Stimulated activated CD8-positive, alpha-beta memory T cell treated with anti-CD3 and anti-CD28 coated beads, Interleukin-2, amount 100 ng/mL, for 48 hours (primary cell): ENCODE measurements at regions not wholly inside any gene's neighbourhood (a gene's known extent, or its start where the extent isn't known, plus 50 kb on each side); places are given as distances from the start of the nearest gene placed in this dataset.

Experiments used
- DNase-seq, 2 donors: peaks; one replicate each; pipeline ENCODE4 v3.0.0-alpha.2; 2020; ENCODE audit warnings: low read depth in 2 of 2

DNA sequence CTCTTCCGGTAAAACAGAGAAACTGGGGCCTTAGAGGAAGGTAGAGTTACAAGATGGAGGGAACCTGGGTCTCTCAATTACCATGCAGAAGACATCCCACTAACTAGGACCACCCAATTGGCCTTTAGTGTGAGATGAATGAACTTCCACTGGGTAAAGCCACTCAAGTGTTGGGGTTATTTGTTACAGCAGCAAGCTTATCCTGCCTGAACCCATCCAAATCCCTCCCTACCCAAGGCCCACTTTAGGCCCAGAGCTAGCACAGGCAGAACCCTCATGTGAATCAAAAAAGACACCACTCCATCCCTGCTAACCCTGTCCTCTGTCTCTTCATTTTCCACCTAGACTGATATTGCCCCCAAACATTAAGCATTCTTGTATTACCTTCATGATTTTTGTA lies 746.7 kb upstream of the TBX3 start:
- no peak for DNase-seq

DNA sequence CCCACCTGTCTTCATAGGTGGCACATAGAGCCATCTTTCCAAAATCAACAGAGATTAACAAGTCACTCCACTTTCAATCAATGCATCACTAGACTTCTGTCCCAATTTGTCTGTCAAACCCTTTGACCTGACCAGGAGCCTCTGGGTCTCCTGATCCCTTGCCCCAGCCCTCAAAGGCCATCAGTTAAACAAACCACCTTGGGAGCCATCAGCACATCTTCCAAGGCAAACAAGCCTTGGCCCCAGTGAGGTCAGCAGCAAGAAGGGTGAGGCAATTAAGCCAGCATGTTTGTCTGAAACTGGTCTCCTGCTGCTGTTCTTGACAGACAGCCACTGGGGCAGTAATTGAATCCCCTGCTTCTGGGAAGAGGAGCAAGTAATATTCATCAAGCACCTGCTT lies 742.8 kb upstream of the TBX3 start:
- no peak for DNase-seq

DNA sequence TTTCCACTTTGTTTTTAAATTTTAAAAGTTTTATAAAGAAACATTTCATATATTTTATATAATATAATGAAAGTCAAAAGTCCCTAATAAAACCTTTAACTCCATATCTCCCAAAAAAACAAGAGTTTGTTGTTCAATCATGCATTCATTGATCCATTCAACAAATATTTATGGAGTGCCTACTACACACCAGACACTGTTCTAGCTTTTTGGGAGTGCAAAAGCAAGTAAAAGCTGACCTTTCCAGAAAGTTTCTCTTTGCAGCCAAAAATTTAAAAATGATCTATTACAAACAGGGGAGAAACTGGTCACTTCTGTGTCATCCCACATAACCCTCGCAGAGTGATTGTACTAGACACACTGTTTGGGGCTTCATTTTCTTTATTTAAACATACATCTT lies 740.0 kb upstream of the TBX3 start:
- no peak for DNase-seq

DNA sequence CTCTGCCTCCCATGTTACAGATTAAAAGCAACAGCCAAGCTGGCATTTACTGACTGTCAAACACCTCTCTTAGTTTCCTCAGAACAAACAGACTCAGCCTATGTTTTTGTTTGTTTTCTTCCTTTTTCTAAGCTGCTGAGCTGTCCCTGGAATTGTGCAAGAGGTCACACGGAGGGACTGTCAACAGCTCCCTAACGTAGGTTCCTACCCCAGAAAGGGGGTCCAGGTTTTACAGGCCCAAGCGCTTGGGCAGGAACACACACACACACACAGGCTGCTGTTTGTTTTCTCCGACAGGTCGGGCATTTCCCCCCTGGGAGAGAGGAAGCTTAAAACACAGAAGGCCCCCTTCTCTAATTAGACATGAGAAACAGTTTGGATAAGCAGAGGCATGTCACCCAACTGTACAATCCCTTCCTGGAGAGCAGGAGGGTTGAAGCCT lies 739.6 kb upstream of the TBX3 start:
- no peak for DNase-seq

DNA sequence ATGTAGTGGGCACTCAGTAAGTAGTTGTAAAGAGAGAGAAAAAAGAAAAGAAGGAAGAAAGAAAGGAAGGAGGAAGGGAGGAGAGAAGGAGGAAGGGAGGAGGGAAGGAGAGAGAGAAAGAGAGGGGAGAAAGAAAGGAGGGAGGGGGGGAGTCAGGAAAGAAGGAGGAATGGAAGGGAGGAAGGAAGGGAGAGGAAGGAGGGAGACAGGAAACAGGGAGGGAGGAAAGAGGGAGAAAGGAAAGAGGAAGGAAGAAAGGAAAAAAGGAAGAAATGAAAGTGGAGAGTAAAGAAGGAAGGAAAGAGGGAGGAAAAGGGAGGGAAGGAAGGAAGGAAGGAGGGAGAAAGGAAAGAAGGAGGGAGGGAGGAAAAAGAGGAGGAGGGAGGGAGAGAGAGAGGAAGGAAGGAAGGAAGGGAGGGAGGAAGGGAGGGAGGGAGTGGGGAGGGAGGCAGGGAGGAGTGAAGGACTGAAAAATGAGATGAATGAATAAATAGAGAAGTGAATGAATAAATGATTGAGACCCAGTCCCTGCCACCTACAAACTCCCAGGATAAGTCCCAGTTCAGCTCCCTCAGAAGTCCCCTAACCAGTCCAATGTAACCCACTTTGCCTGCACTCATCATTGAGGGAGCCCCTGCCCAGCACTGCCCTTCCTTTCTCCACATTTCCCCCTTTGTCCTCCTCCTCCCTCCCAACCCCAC lies 739.0 kb upstream of the TBX3 start:
- DNase-seq = no peak

DNA sequence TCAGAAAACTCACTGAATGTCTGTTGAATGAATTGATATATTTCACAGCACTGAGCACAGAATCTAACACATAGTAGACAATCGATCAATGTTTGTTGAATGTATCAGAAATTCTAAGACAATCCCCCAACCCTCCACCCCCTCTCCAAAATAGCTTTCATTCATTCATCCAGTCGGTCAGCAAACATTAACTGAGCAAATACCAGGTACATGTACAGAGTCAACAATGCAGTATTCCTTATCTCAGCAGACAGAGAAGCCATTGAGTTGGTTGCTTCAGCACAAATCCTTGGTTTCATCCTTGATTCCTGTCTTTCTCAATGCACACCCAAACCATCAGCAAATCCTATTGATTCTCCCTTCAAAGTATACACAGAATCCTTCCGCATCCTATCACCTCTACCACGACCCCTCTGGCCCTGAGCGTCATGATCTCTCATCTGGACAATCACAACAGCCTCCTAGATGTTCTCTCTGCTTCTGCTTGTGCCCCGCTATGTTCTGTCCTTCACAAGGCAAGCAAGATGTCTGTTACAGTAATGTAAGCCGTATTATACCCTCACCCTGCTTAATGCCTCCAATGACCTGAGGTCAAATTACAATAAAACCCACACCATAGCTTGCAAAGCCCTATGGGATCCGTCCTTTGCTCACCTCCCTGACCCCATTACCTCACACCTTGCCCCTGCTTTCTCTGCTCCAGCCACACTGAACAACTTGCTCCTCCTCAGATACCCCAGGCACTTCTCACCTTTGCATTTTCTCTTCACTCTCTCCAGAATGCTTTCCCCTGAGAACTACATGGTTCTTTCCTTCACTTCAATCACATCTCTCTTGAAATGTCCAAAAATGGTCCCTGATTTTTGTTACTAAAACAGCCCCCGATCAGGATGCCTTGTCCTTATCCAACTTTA lies 738.1 kb upstream of the TBX3 start:
- DNase-seq = no peak

GRCh38 chr12:115421350-115421749 lies 737.4 kb upstream of the TBX3 start:
- DNase-seq = no peak

GRCh38 chr12:115419145-115419646 lies 735.2 kb upstream of the TBX3 start:
- DNase-seq = no peak

DNA sequence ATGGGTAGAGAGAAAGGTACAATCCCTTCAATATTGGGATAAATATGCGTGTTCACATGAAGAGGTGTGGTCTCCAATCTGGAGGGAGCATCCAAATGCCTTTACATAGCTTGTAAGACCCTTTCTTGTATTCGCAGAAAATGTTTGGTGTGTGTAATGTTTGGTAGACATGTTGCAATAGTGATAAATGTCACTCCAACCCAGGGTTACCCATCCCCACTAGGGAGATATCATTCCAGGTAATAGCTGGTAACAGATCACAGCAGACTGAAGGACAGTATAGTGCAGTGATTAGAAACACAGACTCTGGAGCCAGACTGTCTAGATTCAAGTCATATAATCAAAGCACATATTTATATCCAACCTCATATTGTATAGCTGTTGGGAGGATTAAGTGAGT lies 733.6 kb upstream of the TBX3 start:
- DNase-seq = no peak

DNA sequence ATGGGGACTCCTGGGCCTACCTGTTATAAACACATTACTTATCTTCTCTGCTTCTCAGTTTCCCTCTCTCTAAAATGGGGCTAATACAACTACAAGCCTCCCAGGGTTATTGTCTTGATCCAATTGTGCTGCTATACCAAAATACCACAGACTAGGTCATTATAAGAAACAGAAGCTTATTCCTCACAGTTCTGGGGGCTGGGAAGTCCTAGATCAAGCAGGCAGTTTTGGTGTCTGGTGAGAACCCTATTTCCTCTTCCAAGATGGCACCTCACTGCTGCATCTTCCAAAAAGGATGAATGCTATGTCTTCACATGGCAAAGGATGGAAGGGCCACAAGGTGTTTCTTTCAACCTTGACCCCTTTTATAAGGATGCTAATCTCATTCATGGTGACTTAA lies 732.9 kb upstream of the TBX3 start:
- DNase-seq = no peak

DNA sequence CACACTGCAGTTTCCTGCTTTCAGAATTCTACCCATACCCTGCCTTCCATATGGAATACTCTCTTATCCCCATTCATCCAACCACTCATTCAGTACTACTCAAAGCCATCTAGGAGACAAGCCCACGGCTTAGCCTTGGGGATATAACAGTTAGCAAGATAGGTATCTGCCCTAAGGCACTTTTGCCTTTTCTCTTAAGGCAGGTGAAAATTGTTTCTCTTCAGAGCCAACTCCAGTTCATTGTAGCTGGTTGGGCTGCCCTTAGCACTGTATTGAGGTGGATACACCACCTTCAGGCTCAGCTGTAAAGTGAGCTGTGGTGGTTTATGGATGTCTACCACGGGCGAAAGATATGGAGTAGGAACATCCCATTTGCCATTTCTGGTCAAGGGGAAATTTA lies 729.7 kb upstream of the TBX3 start:
- no peak for DNase-seq

DNA sequence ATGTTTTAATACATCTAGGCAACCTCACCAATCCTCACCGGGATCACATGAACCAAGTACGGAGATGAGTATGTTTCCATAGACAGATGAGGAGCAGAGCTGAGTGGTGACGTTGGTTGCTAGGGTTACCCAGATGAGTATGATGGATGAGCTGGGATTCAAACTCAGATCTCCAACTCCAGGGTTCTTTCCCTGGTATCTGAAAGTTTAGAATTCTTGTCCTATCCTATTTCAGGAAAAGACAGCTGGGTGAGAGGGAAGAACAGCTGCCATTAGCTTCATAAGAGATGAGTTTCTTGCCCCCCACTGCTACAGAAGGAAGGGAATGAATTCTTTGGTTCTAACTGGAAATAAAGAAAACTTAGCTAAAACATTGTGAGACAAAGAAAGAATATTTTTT lies 728.9 kb upstream of the TBX3 start:
- no peak for DNase-seq

GRCh38 chr12:115411121-115411520 lies 727.1 kb upstream of the TBX3 start:
- no peak for DNase-seq

DNA sequence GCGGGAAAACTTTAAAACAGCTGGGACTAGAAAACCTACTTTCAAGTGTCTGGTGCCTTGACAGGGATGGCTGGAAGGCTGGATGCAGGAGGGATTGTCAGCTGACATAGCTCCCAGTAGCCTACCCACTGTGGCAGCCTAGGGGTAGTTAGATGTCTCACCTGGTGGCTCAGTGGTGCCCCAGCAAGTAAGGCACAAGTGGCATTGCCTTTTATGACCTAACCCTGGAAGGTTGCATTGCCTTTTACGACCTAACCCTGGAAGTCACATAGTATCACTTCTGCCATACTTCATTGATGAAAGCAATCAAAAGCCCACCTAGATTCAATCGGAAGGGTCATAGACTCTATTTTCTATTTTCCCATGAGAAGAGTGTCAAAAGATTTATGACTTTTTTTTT lies 724.7 kb upstream of the TBX3 start:
- no peak for DNase-seq

- DNase-seq = no peak
Observed at GRCh38 chr12:115407723-115408122, 723.7 kb upstream of the TBX3 start.

GRCh38 chr12:115407036-115407435 lies 723.1 kb upstream of the TBX3 start:
- DNase-seq = no peak

- DNase-seq = no peak
Observed at GRCh38 chr12:115405471-115405860, 721.5 kb upstream of the TBX3 start.

DNA sequence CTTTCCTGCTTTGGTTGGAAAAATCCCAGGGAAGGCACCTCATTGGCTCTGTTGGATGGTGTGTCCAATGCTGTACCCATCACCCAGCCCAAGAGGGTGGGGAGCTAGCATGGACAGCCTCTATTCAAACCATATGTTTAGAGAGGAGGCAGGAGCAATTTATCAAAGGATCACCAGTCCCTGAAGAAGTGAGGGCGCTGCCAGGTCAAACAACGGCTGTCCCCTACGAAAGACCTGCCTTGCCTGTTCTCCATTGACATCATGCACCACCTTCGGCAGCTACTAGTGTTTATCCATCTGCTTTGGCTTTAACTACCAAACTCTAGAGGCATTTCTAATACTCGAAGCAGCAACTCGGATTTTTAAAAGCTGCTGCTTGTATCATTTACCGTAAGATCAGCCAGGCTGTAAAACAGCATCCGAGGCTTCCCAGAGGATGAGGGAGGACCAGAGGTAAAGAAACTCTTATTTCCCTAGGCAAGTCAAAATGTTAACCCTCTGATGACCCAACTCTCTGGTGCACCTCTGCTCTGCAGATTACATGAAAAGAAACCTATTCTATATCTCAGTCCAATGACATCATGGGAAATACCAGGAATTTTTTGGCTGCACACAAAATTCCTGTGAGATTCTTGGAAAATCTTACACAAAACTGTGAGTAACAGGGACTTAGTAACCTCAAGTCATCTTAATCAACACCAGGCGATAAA lies 720.9 kb upstream of the TBX3 start:
- no peak for DNase-seq

- DNase-seq = no peak
Observed at GRCh38 chr12:115403689-115404088, 719.7 kb upstream of the TBX3 start.

DNA sequence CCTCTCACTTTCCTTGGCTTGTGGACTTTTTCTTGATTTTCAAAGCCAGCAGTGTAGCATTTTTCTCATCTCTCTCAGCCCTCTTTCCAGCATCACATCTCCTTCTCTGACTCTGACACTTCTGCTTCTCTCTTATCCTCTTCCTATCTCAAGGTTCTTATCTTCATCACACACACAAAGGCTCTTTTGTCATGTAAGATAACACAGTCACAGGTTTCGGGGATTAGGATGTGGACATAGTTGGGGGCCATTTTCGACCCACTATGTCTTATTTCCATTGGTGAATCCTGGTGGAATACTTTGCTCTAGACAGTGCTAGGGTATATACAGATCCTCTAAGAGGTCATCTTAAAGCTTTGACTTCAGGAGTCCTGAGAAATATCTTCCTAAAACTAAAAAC lies 719.3 kb upstream of the TBX3 start:
- no peak for DNase-seq

GRCh38 chr12:115402443-115403180 lies 718.6 kb upstream of the TBX3 start:
- no peak for DNase-seq

DNA sequence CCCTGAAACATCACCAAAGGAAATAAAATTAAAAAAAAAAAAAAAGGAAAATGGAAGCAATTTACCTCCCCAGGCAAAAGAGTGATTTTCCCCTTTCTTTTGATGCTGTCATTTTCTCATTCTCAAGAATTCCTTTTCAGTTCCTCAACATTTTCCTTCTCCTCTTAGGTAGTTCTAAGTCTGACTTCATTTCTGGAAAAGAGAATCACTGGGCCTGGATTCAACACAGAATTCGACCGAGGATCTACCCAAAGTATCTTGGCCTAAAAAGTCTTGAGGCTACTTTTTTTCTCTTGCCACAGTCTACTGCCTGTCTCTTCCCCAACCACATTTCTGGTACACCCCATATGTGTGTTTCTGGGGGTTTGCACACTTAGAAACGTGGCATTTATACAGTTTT lies 717.8 kb upstream of the TBX3 start:
- DNase-seq = no peak
